ENCODE measurements at regions not wholly inside any gene's neighbourhood (a gene's known extent, or its start where the extent isn't known, plus 50 kb on each side); places are given as distances from the start of the nearest gene placed in this dataset.

GRCh38 chr1:119226913-119227312 is 86.5 kb upstream of the WARS2 start:
- no peak overlapping the region for H3K4me3 ChIP-seq (replicated peaks; ENCODE audit: low read depth, low read length)
- TF ChIP-seq CTCF (IDR thresholded peaks at IDR 0.05; ENCODE audit: low read depth, low read length, missing control alignments): no peak
- no peak for DNase-seq (ENCODE audit: extremely low read depth, low read depth)

GRCh38 chr1:119227456-119227855 is 87.0 kb upstream of the WARS2 start:
- no peak for TF ChIP-seq CTCF (IDR thresholded peaks at IDR 0.05; ENCODE audit: low read depth, low read length, missing control alignments)
- DNase-seq (ENCODE audit: extremely low read depth, low read depth): no peak
- H3K4me3 ChIP-seq (replicated peaks; ENCODE audit: low read depth, low read length): no peak overlapping the region

GRCh38 chr1:119228335-119229080 is 88.1 kb upstream of the WARS2 start:
- no peak for DNase-seq (ENCODE audit: extremely low read depth, low read depth)
- no peak for TF ChIP-seq CTCF (IDR thresholded peaks at IDR 0.05; ENCODE audit: low read depth, low read length, missing control alignments)
- H3K4me3 ChIP-seq (replicated peaks; ENCODE audit: low read depth, low read length): no peak overlapping the region

GRCh38 chr1:119235120-119235519 is 94.7 kb upstream of the WARS2 start:
- TF ChIP-seq CTCF (IDR thresholded peaks at IDR 0.05; ENCODE audit: low read depth, low read length, missing control alignments): no peak
- no peak for DNase-seq (ENCODE audit: extremely low read depth, low read depth)
- H3K4me3 ChIP-seq (replicated peaks; ENCODE audit: low read depth, low read length): no peak overlapping the region

GRCh38 chr1:119245881-119246280 is 105.4 kb upstream of the WARS2 start:
- DNase-seq (ENCODE audit: extremely low read depth, low read depth): no peak
- TF ChIP-seq CTCF (IDR thresholded peaks at IDR 0.05; ENCODE audit: low read depth, low read length, missing control alignments): no peak
- H3K4me3 ChIP-seq (replicated peaks; ENCODE audit: low read depth, low read length): no peak overlapping the region

- DNase-seq (ENCODE audit: extremely low read depth, low read depth): no peak
- H3K4me3 ChIP-seq (replicated peaks; ENCODE audit: low read depth, low read length): no peak overlapping the region
- no peak for TF ChIP-seq CTCF (IDR thresholded peaks at IDR 0.05; ENCODE audit: low read depth, low read length, missing control alignments)
These were observed 108.8 kb upstream of the WARS2 start for GRCh38 chr1:119249283-119249682.

- no peak for TF ChIP-seq CTCF (IDR thresholded peaks at IDR 0.05; ENCODE audit: low read depth, low read length, missing control alignments)
- H3K4me3 ChIP-seq (replicated peaks; ENCODE audit: low read depth, low read length): no peak overlapping the region
- DNase-seq (ENCODE audit: extremely low read depth, low read depth): no peak
These were observed 109.8 kb upstream of the WARS2 start for GRCh38 chr1:119250299-119250698.
